Trophoblast cell (in vitro differentiated cells and primary cell): ENCODE measurements at regions not wholly inside any gene's neighbourhood (a gene's known extent, or its start where the extent isn't known, plus 50 kb on each side); places are given as distances from the start of the nearest gene placed in this dataset.

Source experiments
- DNase-seq, 2 donors: peaks; one replicate each; pipeline ENCODE4 v3.0.0-alpha.2; 2016
- H2AFZ ChIP-seq: 2 replicates; pipeline ENCODE4 v1.6.1; 2013; ENCODE audit warnings: low read length, moderate library complexity, mild to moderate bottlenecking; ENCODE audit not compliant: insufficient read depth, poor library complexity
- H2AK5ac ChIP-seq: 2 replicates; pipeline ENCODE4 v1.6.1; 2013; ENCODE audit warnings: mild to moderate bottlenecking, low read length
- H2BK120ac ChIP-seq: 2 replicates; pipeline ENCODE4 v1.6.1; 2013; ENCODE audit warnings: low read length, mild to moderate bottlenecking, moderate library complexity; ENCODE audit not compliant: insufficient read depth, poor library complexity
- H2BK12ac ChIP-seq: 2 replicates; pipeline ENCODE4 v1.6.1; 2013; ENCODE audit warnings: mild to moderate bottlenecking, low read length, moderate library complexity
- H2BK5ac ChIP-seq: 2 replicates; pipeline ENCODE4 v1.6.1; 2013; ENCODE audit warnings: low read length, low read depth, moderate library complexity, mild to moderate bottlenecking; ENCODE audit not compliant: poor library complexity
- H3K14ac ChIP-seq: 2 replicates; pipeline ENCODE4 v1.6.1; 2013; ENCODE audit warnings: mild to moderate bottlenecking, low read length
- H3K18ac ChIP-seq: 2 replicates; pipeline ENCODE4 v1.6.1; 2013; ENCODE audit warnings: mild to moderate bottlenecking, low read length
- H3K23ac ChIP-seq: 2 replicates; pipeline ENCODE4 v1.6.1; 2013; ENCODE audit warnings: low read length
- H3K27ac ChIP-seq: 2 replicates; pipeline ENCODE4 v1.5.1; 2013; ENCODE audit warnings: low read depth, mild to moderate bottlenecking, inconsistent platforms, low read length, moderate library complexity
- H3K27me3 ChIP-seq: 2 replicates; pipeline ENCODE4 v1.6.1; 2013; ENCODE audit warnings: inconsistent platforms, mild to moderate bottlenecking, low read length, moderate library complexity; ENCODE audit not compliant: insufficient read depth
- H3K36me3 ChIP-seq, 2 experiments: 1 replicate in 1 of 2; 2 replicates in 1 of 2; pipeline ENCODE4 v1.6.1; 2013; ENCODE audit warnings: low read length in 2 of 2, mild to moderate bottlenecking in 2 of 2, moderate library complexity in 1 of 2; ENCODE audit not compliant: insufficient read depth in 2 of 2, control insufficient read depth in 1 of 2
- H3K4ac ChIP-seq: 2 replicates; pipeline ENCODE4 v1.6.1; 2013; ENCODE audit warnings: low read depth, mild to moderate bottlenecking, low read length, moderate library complexity
- H3K4me1 ChIP-seq, 2 experiments: 1 replicate in 1 of 2; 2 replicates in 1 of 2; pipeline ENCODE4 v1.6.1; 2013; ENCODE audit warnings: low read length in 2 of 2, mild to moderate bottlenecking in 2 of 2, moderate library complexity in 1 of 2; ENCODE audit not compliant: insufficient read depth in 2 of 2, control insufficient read depth in 1 of 2
- H3K4me2 ChIP-seq: 2 replicates; pipeline ENCODE4 v1.6.1; 2013; ENCODE audit warnings: inconsistent platforms, mild to moderate bottlenecking, low read length, moderate library complexity
- H3K4me3 ChIP-seq: 2 replicates; pipeline ENCODE4 v1.5.1; 2013; ENCODE audit warnings: mild to moderate bottlenecking, low read depth, low read length, inconsistent platforms
- H3K79me1 ChIP-seq: one replicate; pipeline ENCODE4 v1.6.1; 2013; ENCODE audit warnings: low read length
- H3K79me2 ChIP-seq: 2 replicates; pipeline ENCODE4 v1.6.1; 2013; ENCODE audit warnings: low read length, mild to moderate bottlenecking; ENCODE audit not compliant: control insufficient read depth, insufficient read depth, poor library complexity
- H3K9ac ChIP-seq: 2 replicates; pipeline ENCODE4 v1.6.1; 2013; ENCODE audit warnings: mild to moderate bottlenecking, low read length
- H3K9me3 ChIP-seq: 2 replicates; pipeline ENCODE4 v1.6.1; 2013; ENCODE audit warnings: low read depth, mild to moderate bottlenecking, control low read depth, inconsistent platforms, low read length; ENCODE audit not compliant: insufficient read depth
- H4K12ac ChIP-seq: 2 replicates; pipeline ENCODE4 v1.6.1; 2013; ENCODE audit warnings: low read depth, mild to moderate bottlenecking, low read length, moderate library complexity
- H4K8ac ChIP-seq: 2 replicates; pipeline ENCODE4 v1.6.1; 2013; ENCODE audit warnings: low read depth, mild to moderate bottlenecking, low read length, moderate library complexity
- H4K91ac ChIP-seq: one replicate; pipeline ENCODE4 v1.6.1; 2013; ENCODE audit warnings: low read depth, mild to moderate bottlenecking, low read length, moderate library complexity
- WGBS: extraction: QIAGEN DNeasy Blood & Tissue Kit; methylation state at CpG from one replicate; pipeline ENCODE4 v1.1.7; 2013; ENCODE audit warnings: missing lambda C conversion rate; ENCODE audit not compliant: insufficient read length, insufficient coverage; ENCODE audit errors: extremely low coverage; 5-methylcytosine and 5-hydroxymethylcytosine counted together

DNA sequence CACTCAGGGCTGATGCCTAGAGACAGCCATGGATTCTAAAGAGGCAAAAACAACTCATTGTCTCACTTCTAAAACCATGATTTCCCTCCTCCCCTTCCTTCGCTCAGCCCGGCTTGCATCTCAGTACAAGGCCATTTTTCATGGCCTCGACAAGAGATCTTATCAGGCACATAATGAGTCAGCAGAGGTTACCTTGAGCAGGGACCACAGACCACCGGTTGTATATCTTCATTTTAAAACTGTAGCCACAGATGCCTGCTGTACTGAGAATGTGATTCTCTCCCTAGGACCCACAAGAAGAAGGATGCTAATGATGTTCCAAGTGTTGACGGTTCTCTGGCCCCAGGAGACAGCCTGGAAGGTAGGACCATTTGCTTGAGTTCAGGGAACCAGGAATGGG lies 331.9 kb downstream of the AJAP1 start:
- no peak for DNase-seq
- H2BK120ac ChIP-seq, result no peak overlapping the region
- no peak overlapping the region for H4K91ac ChIP-seq
- no peak overlapping the region for H3K4me2 ChIP-seq
- no peak overlapping the region for H4K8ac ChIP-seq
- no peak overlapping the region for H2BK5ac ChIP-seq
- H3K9ac ChIP-seq, result no peak overlapping the region
- no peak overlapping the region for H2AFZ ChIP-seq
- no peak overlapping the region for H3K4ac ChIP-seq
- H2BK12ac ChIP-seq, result no peak overlapping the region
- H2AK5ac ChIP-seq, result no peak overlapping the region
- H3K36me3 ChIP-seq, result no peaks in the 10 kb centered on the region
- H3K14ac ChIP-seq, result no peak overlapping the region
- WGBS, result no CpG with 5 or more reads among the region's 5 CpGs
- H3K4me3 ChIP-seq, result no peak overlapping the region
- H3K27me3 ChIP-seq, result no peaks in the 10 kb centered on the region
- no peak overlapping the region for H3K18ac ChIP-seq
- no peak overlapping the region for H3K27ac ChIP-seq
- H3K79me1 ChIP-seq, result no peaks in the 10 kb centered on the region
- peaks cover 3% of the 10 kb centered on the region in 2 experiments for H3K4me1 ChIP-seq
- H3K23ac ChIP-seq, result no peak overlapping the region
- no peaks in the 10 kb centered on the region for H3K9me3 ChIP-seq
- no peak overlapping the region for H4K12ac ChIP-seq
- no peaks in the 10 kb centered on the region for H3K79me2 ChIP-seq

DNA sequence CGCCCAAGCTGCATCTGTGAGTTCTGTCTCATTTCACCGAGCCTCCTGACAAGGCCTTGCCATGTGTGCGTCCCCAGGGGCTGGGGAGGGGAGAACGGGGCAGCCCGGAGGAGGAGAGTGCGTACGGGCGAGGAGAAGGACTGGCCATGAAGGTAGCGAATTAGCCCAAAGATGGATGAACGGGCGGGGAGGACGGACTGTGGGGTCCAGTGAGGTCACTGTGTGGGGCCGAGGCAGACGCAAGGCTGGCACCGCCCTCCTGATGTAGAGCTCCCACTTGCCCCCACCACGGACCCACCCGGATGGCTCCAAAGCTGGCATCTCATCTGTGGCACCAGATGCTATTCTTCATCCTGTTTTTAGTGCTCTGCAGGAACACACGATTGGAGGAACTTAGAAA lies 330.4 kb downstream of the AJAP1 start:
- Histone ChIP-seq H4K8ac (no peak overlapping the region), H2AFZ (no peak overlapping the region), H3K27ac (no peak overlapping the region), H3K36me3 (no peaks in the 10 kb centered on the region), H4K12ac (no peak overlapping the region), H3K4me2 (no peak overlapping the region), H3K4ac (no peak overlapping the region), H3K27me3 (no peaks in the 10 kb centered on the region), H3K79me1 (no peaks in the 10 kb centered on the region), H2BK5ac (no peak overlapping the region), H2AK5ac (no peak overlapping the region), H2BK12ac (no peak overlapping the region), H3K23ac (no peak overlapping the region), H3K4me3 (peak overlapping the region; percentile 45), H2BK120ac (no peak overlapping the region), H3K18ac (no peak overlapping the region), H3K9ac (no peak overlapping the region), H3K9me3 (no peaks in the 10 kb centered on the region), H3K79me2 (no peaks in the 10 kb centered on the region), H3K4me1 (peaks cover 3% of the 10 kb centered on the region in 2 experiments), H4K91ac (no peak overlapping the region), H3K14ac (no peak overlapping the region)
- no peak for DNase-seq
- no CpG with 5 or more reads among the region's 18 CpGs for WGBS

DNA sequence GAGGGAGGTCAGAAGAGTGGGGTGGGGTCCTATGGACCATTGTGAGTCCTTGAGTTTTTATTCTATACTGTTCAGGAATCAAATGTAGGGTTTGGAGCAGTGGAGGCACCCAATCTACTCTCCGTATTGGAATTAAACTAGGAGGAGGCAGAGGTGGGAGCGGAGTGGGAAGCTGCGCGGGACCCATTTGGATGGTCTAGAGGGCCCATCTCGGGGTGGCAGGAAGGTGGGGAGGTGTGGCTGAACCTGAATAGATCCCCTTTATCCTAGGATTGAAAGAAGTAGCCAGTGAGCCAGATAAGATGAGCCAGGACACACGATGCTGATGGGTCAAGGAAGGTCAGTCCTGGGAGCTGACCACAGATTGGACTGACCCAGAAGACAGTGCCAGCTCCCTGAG lies 325.8 kb downstream of the AJAP1 start:
- Histone ChIP-seq H4K12ac (no peak overlapping the region), H2BK120ac (no peak overlapping the region), H2AFZ (no peak overlapping the region), H2BK12ac (no peak overlapping the region), H3K4me1 (no peaks in the 10 kb centered on the region), H3K79me2 (no peaks in the 10 kb centered on the region), H3K4me2 (no peak overlapping the region), H3K14ac (no peak overlapping the region), H4K8ac (no peak overlapping the region), H3K4ac (no peak overlapping the region), H3K23ac (no peak overlapping the region), H3K27me3 (no peaks in the 10 kb centered on the region), H3K27ac (no peak overlapping the region), H3K36me3 (no peaks in the 10 kb centered on the region), H3K79me1 (no peaks in the 10 kb centered on the region), H3K9ac (no peak overlapping the region), H3K18ac (no peak overlapping the region), H3K4me3 (no peak overlapping the region), H4K91ac (no peak overlapping the region), H2BK5ac (no peak overlapping the region), H3K9me3 (no peaks in the 10 kb centered on the region), H2AK5ac (no peak overlapping the region)
- DNase-seq, result no peak
- WGBS, result no CpG with 5 or more reads among the region's 6 CpGs

DNA sequence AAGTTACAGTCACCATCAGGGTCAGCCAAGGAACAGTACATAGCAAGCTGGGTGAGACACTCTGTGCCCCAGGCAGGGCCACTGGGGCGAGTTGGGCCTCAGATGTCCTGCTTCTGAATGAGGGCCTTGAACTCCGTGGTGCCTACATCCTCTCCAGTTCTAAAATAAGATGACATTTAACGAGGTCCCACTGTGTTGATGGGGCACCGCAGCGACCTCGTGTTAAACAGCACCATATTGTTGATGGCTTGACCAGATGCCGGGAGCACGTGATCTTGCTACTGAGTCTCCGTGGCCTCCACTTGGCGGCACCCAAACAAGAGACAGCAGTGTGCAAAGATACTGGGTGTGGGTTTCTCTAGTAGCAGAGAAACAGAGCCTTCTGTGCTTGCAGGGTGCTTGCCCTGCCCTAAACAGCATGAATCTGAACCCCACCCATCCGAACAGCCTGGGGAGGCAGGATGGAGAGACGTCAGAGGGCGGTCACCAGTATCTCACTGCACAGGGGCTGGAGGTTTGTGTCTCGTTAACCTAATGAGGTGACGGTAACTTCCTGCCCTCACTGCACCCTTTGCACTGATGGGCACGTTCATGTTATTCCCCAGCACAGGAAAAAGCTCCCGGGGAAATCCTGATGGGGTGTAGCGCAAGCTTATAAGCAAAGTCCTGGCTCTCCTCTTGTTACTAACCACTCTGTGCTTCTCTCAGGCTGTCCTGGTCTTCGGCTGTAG lies 324.4 kb downstream of the AJAP1 start:
- no peaks in the 10 kb centered on the region for H3K9me3 ChIP-seq
- no peak overlapping the region for H2BK120ac ChIP-seq
- H3K4me3 ChIP-seq, result no peak overlapping the region
- H3K4me1 ChIP-seq, result no peaks in the 10 kb centered on the region
- H3K27ac ChIP-seq, result no peak overlapping the region
- H3K4me2 ChIP-seq, result no peak overlapping the region
- H3K79me2 ChIP-seq, result no peaks in the 10 kb centered on the region
- no peak overlapping the region for H4K8ac ChIP-seq
- H3K36me3 ChIP-seq, result no peaks in the 10 kb centered on the region
- WGBS, result no CpG with 5 or more reads among the region's 19 CpGs
- H2BK5ac ChIP-seq, result no peak overlapping the region
- no peak overlapping the region for H3K9ac ChIP-seq
- no peak overlapping the region for H4K91ac ChIP-seq
- H3K27me3 ChIP-seq, result no peaks in the 10 kb centered on the region
- no peak overlapping the region for H3K14ac ChIP-seq
- H2BK12ac ChIP-seq, result no peak overlapping the region
- DNase-seq, result no peak
- no peak overlapping the region for H2AFZ ChIP-seq
- H3K18ac ChIP-seq, result no peak overlapping the region
- H3K4ac ChIP-seq, result no peak overlapping the region
- H2AK5ac ChIP-seq, result no peak overlapping the region
- no peaks in the 10 kb centered on the region for H3K79me1 ChIP-seq
- H4K12ac ChIP-seq, result no peak overlapping the region
- H3K23ac ChIP-seq, result no peak overlapping the region
